G401 (cell line): ENCODE measurements at regions not wholly inside any gene's neighbourhood (a gene's known extent, or its start where the extent isn't known, plus 50 kb on each side); places are given as distances from the start of the nearest gene placed in this dataset.
"Not testable (repeated sequence)": the region's sequence is repeated elsewhere in the genome, so short reads cannot be mapped to it uniquely, and the experiment has no call there.

Experiments used
- DNase-seq: peaks from one replicate; pipeline ENCODE4 v3.0.0-alpha.2; 2015; ENCODE audit warnings: low spot score
- in situ Hi-C: cut with HindIII; loops from 2 replicates; pipeline ENCODE4 v1.10.0; 2016; ENCODE audit warnings: low sequenced_read_pairs, mixed read lengths

GRCh38 chr10:33967606-33968120 lies 633.2 kb upstream of the NRP1 start:
- DNase-seq, result no peak
- in situ Hi-C loops, result no loop called here

GRCh38 chr10:33966946-33967345 lies 632.5 kb upstream of the NRP1 start:
- no peak for DNase-seq
- in situ Hi-C loops, result no loop called here

DNA sequence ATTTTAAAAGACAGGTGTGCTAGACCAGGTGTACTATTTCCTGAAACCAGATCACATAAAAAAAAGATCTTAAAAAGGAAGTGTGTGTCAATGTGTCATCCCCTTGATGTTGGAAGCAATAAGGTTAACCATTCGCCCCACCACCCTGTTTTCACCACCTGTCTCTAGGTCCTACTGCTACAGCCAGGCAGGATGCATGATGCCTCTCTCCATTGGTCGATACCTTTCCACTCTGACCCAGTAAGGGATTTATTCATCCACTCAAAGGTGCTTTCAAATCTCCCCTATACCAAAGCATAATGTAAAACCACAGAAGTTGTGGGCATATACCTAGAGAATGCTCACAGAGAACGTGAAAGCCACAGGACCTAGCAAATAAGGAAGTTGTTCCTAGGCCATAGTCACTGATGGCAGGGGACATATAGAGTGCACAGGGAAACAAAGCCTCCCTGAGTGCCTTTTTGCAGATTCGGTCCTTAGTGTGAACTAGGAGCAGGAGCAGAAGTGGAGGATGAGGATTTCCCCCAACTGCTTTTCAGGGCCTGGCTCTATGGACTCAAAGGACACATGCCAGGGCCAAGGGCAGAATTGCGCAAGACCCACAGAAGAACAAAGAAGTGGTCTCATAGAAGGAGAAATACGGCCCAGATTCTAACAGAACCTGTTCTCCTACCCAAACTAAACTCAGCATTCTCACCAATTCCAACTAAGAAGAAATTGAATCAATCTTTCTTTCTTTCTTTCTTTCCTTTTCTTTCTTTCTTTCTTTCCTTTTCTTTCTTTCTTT lies 631.5 kb upstream of the NRP1 start:
- DNase-seq, result no peak
- in situ Hi-C loops, result no loop called here

GRCh38 chr10:33963729-33964128 lies 629.3 kb upstream of the NRP1 start:
- in situ Hi-C loops, result no loop called here
- DNase-seq, result no peak

- in situ Hi-C loops, DNase-seq: not testable (repeated sequence)
Measured at GRCh38 chr10:33956322-33956721, 621.9 kb upstream of the NRP1 start.

GRCh38 chr10:33955676-33956075 lies 621.2 kb upstream of the NRP1 start:
- no peak for DNase-seq
- in situ Hi-C loops, result no loop called here

- in situ Hi-C loops, result no loop called here
- no peak for DNase-seq
Measured at GRCh38 chr10:33952692-33953360, 618.4 kb upstream of the NRP1 start.

DNA sequence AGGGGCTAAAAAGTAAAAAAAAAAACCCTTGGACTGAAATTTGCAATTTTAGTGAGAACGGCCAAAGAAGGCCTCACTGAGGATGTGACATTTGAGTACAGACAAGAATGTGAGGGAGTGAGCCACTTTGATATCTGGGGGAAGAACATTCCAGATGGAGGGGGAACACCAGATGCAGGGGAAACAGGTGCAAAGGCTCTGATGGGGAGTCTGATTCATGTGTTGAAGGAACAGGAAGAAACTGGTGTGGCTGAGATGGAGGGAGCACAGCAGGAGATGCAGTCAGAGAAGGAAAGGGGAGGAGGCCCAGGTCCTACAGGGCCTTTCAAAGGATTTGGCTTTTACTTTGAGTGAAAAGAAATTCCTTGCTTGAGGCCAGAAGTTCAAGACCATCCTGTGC lies 615.7 kb upstream of the NRP1 start:
- DNase-seq, result no peak
- in situ Hi-C loops, result no loop called here

DNA sequence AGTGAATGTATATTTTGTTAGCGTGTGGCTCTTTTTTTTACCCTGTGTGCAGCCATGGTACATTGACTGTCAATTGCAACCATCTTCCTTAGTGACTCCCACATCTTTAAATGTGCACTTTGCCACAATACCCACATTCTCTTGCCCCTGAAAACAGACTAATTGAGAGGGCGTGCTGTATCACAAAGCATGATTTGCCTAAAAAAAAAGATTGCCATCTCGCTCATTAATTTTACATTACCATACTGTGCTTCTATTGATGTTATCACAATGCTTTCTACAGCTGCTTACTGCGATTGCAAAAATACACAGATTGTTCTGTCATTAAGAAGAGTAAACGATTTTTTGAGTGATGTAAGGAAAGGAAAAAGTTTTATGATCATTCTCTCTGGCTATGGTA lies 613.1 kb upstream of the NRP1 start:
- DNase-seq, result no peak
- in situ Hi-C loops, result no loop called here

DNA sequence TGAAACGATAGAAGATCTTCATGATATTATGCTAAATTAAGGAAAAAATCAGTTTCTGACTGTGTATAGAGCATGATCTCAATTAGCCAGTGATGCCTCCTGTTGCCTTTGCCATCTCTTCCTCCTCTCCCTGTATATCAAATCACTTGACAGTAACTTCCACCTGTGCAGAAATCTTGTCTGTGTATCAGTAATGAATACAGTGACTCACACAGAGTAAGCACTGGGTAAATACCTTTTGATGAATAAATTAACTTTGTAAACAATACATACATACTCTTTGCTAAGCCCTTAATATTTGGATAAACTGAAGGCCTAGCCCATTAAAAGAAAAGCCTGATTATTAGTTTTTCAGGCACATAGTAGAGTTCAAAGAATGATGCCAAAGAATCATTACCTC lies 610.6 kb upstream of the NRP1 start:
- no peak for DNase-seq
- in situ Hi-C loops, result no loop called here

GRCh38 chr10:33942508-33942907 lies 608.0 kb upstream of the NRP1 start:
- no peak for DNase-seq
- in situ Hi-C loops, result no loop called here

- in situ Hi-C loops, result no loop called here
- DNase-seq, result no peak
Measured at GRCh38 chr10:33939892-33940291, 605.4 kb upstream of the NRP1 start.

- no peak for DNase-seq
- in situ Hi-C loops, result no loop called here
Measured at GRCh38 chr10:33939410-33939809, 604.9 kb upstream of the NRP1 start.

GRCh38 chr10:33938001-33938400 lies 603.5 kb upstream of the NRP1 start:
- in situ Hi-C loops, result no loop called here

DNA sequence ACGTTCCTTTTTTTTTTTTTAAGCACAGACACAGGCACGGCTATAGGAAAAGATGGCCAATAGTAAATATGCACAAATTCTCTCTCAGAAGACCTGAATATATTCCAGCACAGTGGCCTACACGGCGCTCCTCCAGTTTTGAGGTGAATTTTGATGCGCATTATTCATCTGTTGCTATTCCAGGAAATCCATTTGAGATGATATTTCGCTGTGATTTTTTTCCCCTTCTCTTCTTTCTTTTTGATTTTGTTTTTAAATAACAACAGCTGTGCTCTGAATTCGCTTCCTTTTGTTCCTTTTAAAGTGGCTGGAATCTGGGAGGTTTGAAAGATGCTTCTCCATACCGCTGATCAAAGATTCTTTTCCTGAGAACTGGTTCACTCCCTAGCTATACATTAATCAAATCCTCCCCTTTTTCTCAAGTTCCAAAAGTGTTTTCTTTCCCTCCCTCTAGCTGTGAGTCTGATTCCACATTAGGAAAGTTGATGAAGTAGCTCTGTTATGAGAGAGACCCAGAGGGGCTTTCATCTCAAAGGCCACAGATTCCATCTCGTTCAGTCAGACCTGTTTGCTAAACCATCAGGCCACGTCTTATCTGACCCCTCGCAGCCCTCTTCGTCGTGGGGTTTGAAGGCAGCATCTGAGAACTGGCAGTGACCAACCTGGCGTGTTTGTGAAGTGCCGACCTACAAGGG lies 602.7 kb upstream of the NRP1 start:
- in situ Hi-C loops, result no loop called here

More at GRCh38 chr10:33938001-33938400, 603.5 kb upstream of the NRP1 start:
- DNase-seq, result no peak

DNA sequence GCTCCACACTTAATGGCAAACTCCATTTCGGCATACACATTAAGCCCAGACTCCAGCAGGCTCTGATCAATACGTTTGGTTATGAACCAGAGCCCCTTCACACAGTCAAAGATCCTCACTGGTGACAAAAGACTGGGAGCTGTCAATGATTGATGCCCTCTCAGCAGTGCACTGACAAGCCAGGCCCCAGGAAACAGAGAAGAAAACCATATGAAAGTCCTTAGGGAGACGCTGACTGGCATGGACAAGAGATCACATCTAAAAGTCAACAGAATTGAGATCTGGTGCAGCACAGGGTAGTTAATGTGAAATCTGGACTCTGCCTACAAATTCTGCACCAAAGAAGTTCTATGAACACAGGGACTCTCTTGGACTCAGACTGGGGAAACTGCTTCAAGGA lies 600.9 kb upstream of the NRP1 start:
- in situ Hi-C loops, result no loop called here
- no peak for DNase-seq

More for the DNA sequence above, 602.7 kb upstream of the NRP1 start:
- no peak for DNase-seq

GRCh38 chr10:33930079-33930478 lies 595.6 kb upstream of the NRP1 start:
- DNase-seq, result no peak
- in situ Hi-C loops, result no loop called here

- in situ Hi-C loops, result no loop called here
- DNase-seq, result no peak
Measured at GRCh38 chr10:33927347-33927746, 592.9 kb upstream of the NRP1 start.

DNA sequence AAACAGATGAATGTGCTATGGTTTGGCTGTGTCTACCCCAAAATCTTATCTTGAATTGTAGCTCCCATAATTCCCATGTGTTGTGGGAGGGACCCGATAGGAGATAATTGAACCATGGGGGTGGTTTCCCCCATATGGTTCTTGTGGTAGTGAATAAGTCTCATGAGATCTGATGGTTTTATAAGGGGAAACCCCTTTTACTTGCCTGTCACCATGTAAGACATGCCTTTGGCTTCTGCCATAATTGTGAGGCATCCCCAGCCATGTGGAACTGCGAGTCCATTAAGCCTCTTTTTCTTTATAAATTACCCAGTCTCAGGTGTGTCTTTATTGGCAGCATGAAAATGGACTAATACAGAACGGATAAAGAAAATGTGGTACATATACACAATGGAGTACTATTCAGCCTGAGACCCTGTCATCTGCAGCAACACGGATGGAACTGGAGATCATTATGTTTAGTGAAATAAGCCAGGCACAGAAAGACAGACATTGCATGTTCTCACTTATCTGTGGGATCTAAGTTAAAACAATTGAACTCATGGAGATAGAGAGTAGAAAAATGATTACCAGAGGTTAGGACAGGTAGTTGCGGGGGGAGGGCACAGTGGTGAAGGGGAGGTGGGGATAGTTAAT lies 587.6 kb upstream of the NRP1 start:
- no peak for DNase-seq
- in situ Hi-C loops, result no loop called here

DNA sequence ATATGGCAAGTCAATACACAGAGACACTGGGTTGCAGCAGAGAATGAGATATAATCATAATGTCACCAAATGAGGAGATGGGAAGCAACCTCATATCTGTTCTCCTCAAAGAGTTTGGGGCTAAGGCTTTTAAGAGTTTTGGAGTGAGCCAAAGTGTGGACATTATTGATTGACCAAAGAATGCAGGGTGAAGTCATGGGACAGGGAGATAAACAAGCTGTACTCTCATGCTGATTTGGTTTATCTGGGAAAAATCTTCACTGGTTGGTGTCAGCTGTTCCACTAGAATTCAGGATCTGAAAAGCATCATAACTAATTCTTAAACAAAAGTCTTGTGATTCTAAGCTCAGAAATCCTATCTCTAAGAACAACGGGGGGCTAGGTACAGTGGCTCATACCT lies 585.9 kb upstream of the NRP1 start:
- in situ Hi-C loops, result no loop called here
- no peak for DNase-seq
